A673 (cell line): ENCODE measurements at regions not wholly inside any gene's neighbourhood (a gene's known extent, or its start where the extent isn't known, plus 50 kb on each side); places are given as distances from the start of the nearest gene placed in this dataset.

Experiments
- BruUV-seq: library from RNA; stranded (reverse); fragments of 400-500 nt; replicated peaks from 2 replicates; lab custom pipeline; 2021; lab: Mats Ljungman, UMichigan
- CTCF ChIA-PET: fragments of 300-600 bp; sonication (Branson Sonifier 250); formaldehyde crosslinking; loops from one replicate; lab custom pipeline; 2022; ENCODE audit warnings: antibody characterized with exemption; lab: Charles Lee
- POLR2A ChIA-PET: fragments of 300-600 bp; sonication (Branson Sonifier 250); formaldehyde crosslinking; loops from one replicate; lab custom pipeline; 2022; ENCODE audit warnings: antibody characterized with exemption; ENCODE audit not compliant: low non-redundant PET; lab: Charles Lee
- DNase-seq: peaks from one replicate; pipeline ENCODE4 v3.0.0-alpha.2; 2015; ENCODE audit warnings: low spot score
- H3K27ac ChIP-seq: fragments of 200-600 bp; sonication (generic); 2 replicates; pipeline ENCODE4 v1.5.1; 2016; ENCODE audit warnings: mixed run types, low read depth, mild to moderate bottlenecking, mixed read lengths, antibody characterized with exemption, low read length; ENCODE audit not compliant: poor library complexity, severe bottlenecking
- H3K27me3 ChIP-seq: fragments of 200-600 bp; sonication (generic); replicated peaks from 2 replicates; pipeline ENCODE4 v1.6.1; 2017; ENCODE audit warnings: mixed run types, low read depth, mild to moderate bottlenecking, mixed read lengths, antibody characterized with exemption, low read length; ENCODE audit not compliant: insufficient read depth, poor library complexity
- H3K36me3 ChIP-seq: fragments of 200-600 bp; sonication (generic); 2 replicates; pipeline ENCODE4 v1.6.1; 2016; ENCODE audit warnings: mixed run types, mild to moderate bottlenecking, mixed read lengths, antibody characterized with exemption, low read length; ENCODE audit not compliant: insufficient read depth, poor library complexity, severe bottlenecking
- H3K4me1 ChIP-seq: fragments of 200-600 bp; sonication (generic); 2 replicates; pipeline ENCODE4 v1.6.1; 2017; ENCODE audit warnings: mixed run types, mild to moderate bottlenecking, mixed read lengths, antibody characterized with exemption, low read length; ENCODE audit not compliant: insufficient read depth, poor library complexity, severe bottlenecking
- H3K4me3 ChIP-seq: fragments of 200-600 bp; sonication (generic); 2 replicates; pipeline ENCODE4 v1.5.1; 2016; ENCODE audit warnings: low read depth, mixed run types, mild to moderate bottlenecking, mixed read lengths, low read length; ENCODE audit not compliant: poor library complexity, severe bottlenecking
- H3K9me3 ChIP-seq: fragments of 200-600 bp; sonication (generic); 2 replicates; pipeline ENCODE4 v1.6.1; 2016; ENCODE audit warnings: mixed run types, low read depth, mild to moderate bottlenecking, mixed read lengths, antibody characterized with exemption, low read length; ENCODE audit not compliant: poor library complexity, severe bottlenecking
- EZH2 ChIP-seq: fragments of 200-600 bp; sonication (generic); IDR thresholded peaks from 2 replicates; pipeline ENCODE4 v1.6.1; 2017; ENCODE audit warnings: borderline replicate concordance, low read depth, mild to moderate bottlenecking, mixed read lengths, antibody characterized with exemption, low read length; ENCODE audit not compliant: poor library complexity, severe bottlenecking
- intact Hi-C: fragments of 100-400 bp; cut with micrococcal nuclease; formaldehyde crosslinking; loops from one replicate; pipeline ENCODE4 v1.10.0; 2022; ENCODE audit not compliant: unreplicated experiment
- TF ChIP-seq, protein P1 (sequence below): fragments of 300-800, 200-600 bp; sonication (generic); conservative IDR thresholded peaks from 2 replicates; pipeline ENCODE4 v1.5.1; 2017; ENCODE audit warnings: low read depth, mild to moderate bottlenecking, antibody characterized with exemption, low read length, moderate library complexity, mixed read lengths

DNA sequence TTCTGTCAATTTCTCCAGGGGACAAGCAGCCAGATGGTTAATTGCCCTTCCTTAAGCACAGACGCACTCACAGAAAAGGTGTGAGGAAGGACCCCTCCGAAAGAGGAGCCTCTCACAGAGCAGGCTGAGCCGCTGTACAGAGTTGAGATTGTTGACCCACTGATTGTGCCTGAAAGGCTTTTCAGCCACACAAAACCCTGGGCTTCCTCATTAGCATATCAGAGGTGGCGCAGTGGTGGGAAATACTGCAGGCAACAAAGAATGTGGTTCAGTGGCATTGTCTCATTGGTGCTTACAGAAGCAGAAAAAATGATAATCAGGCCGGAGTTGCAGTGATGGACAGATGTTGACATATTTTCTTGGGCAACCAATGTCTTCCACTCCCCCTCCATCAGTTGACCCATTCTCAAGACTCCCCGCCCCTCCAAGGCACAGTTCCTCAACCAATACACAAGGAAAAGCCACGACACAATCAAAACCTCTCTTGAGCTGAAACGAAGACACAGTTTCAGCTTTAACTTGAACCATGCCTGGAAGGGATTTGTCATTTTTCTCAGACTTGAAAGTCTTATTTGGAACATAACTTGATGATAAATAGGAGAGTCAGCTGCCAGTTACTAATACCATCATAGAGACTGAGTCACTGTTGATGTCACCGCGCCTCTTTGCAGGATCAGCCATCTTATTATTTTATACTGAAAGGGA is 53.1 kb downstream of the ATXN3L start:
- Histone ChIP-seq H3K4me1 (no peaks in the 10 kb centered on the region), H3K4me3 (no peak overlapping the region), H3K27me3 (no peaks in the 10 kb centered on the region), H3K36me3 (no peaks in the 10 kb centered on the region), H3K9me3 (no peaks in the 10 kb centered on the region), H3K27ac (no peak overlapping the region)
- no peak for DNase-seq
- CTCF ChIA-PET, result no interaction called here
- POLR2A ChIA-PET, result no interaction called here
- intact Hi-C loops, result no loop called here
- TF ChIP-seq, protein P1, sequence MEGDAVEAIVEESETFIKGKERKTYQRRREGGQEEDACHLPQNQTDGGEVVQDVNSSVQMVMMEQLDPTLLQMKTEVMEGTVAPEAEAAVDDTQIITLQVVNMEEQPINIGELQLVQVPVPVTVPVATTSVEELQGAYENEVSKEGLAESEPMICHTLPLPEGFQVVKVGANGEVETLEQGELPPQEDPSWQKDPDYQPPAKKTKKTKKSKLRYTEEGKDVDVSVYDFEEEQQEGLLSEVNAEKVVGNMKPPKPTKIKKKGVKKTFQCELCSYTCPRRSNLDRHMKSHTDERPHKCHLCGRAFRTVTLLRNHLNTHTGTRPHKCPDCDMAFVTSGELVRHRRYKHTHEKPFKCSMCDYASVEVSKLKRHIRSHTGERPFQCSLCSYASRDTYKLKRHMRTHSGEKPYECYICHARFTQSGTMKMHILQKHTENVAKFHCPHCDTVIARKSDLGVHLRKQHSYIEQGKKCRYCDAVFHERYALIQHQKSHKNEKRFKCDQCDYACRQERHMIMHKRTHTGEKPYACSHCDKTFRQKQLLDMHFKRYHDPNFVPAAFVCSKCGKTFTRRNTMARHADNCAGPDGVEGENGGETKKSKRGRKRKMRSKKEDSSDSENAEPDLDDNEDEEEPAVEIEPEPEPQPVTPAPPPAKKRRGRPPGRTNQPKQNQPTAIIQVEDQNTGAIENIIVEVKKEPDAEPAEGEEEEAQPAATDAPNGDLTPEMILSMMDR, result no peak
- TF ChIP-seq EZH2, result no peak
- BruUV-seq, result no TSS peak

DNA sequence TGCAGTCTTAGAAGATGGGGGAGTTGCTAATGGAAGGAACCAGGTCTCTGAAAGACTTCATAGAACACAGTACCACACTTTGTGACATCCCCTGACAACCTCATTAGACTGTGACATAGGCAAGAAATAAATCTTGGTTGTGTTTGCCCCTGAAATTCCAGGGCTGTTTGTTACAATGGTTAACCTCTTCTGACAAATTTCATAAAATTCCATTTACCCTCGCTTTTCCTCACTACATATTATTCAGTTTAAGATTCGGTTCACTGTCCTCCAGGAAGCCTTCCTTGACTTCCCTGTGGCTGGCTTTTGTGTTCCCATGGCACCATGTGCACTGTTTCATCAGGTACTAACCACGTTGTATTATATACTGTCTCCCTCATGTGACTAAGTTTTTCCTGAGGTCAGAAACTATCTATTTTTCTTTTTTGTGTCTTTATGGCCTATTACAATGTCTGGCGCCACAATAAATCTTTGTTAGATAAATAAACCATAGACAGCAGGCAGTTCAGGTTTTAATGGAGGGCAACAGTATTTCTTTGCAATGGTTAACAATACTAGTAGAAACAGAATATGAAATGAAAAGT is 54.2 kb downstream of the ATXN3L start:
- no peak for TF ChIP-seq EZH2
- no peak for DNase-seq
- POLR2A ChIA-PET, result no interaction called here
- Histone ChIP-seq H3K27me3 (no peaks in the 10 kb centered on the region), H3K36me3 (no peaks in the 10 kb centered on the region), H3K27ac (no peak overlapping the region), H3K4me1 (no peaks in the 10 kb centered on the region), H3K9me3 (no peaks in the 10 kb centered on the region), H3K4me3 (no peak overlapping the region)
- CTCF ChIA-PET, result interaction anchor here (0.5 kb wide), 1 partner anchor 205 kb away, joined by 3 read pairs; no protein-coding TSS in a partner anchor
- intact Hi-C loops, result no loop called here
- BruUV-seq, result no TSS peak

DNA sequence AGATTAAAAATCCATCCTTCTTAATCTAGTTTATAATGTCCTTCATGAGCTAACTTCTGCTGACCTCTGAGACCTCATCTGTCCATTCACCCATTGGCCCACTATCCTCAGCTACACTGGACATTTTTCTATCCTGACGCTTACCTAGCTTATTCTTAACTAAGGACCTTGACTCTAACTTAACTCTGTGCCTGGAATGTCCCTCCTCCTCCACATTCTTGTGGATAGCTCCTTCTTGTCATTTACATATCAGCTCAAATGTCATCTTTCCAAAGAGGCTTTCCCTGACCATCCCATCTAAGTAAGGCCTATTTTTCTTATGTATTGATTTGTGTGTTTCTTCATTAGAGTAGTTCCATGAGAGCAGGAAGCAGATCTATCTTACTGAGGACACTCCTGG is 54.7 kb downstream of the ATXN3L start:
- CTCF ChIA-PET, result interaction anchor here (0.5 kb wide), 1 partner anchor 205 kb away, joined by 3 read pairs; no protein-coding TSS in a partner anchor

More for the DNA sequence above, 54.7 kb downstream of the ATXN3L start:
- Histone ChIP-seq H3K9me3 (no peaks in the 10 kb centered on the region), H3K36me3 (no peaks in the 10 kb centered on the region), H3K27me3 (no peaks in the 10 kb centered on the region), H3K4me3 (no peak overlapping the region), H3K4me1 (no peaks in the 10 kb centered on the region), H3K27ac (no peak overlapping the region)
- DNase-seq, result no peak
- TF ChIP-seq EZH2, result no peak
- TF ChIP-seq, protein P1, result no peak
- BruUV-seq, result no TSS peak
- intact Hi-C loops, result no loop called here
- POLR2A ChIA-PET, result no interaction called here
